T-helper 2 cell treated with Interferon-gamma antibody and Interleukin-4, amounts not matched to agents 100 ng/mL and 5 ng/mL, for 36 hours (primary cell): ENCODE measurements at regions not wholly inside any gene's neighbourhood (a gene's known extent, or its start where the extent isn't known, plus 50 kb on each side); places are given as distances from the start of the nearest gene placed in this dataset.
"Not testable (repeated sequence)": the region's sequence is repeated elsewhere in the genome, so short reads cannot be mapped to it uniquely, and the experiment has no call there.

ENCODE experiments used
- intact Hi-C: fragments of 100-400 bp; cut with micrococcal nuclease; formaldehyde crosslinking; loops from one replicate; pipeline ENCODE4 v1.15.1; 2023

GRCh38 chr2:183996825-183997793 lies 601.2 kb upstream of the ZNF804A start:
- intact Hi-C loops: no loop called here

- intact Hi-C loops: no loop called here
Observed at GRCh38 chr2:183998041-183998796, 600.1 kb upstream of the ZNF804A start.

- intact Hi-C loops: no loop called here
Observed at GRCh38 chr2:183998797-183999190, 599.5 kb upstream of the ZNF804A start.

GRCh38 chr2:184004289-184004947 lies 593.9 kb upstream of the ZNF804A start:
- intact Hi-C loops: no loop called here

- intact Hi-C loops: no loop called here
Observed at GRCh38 chr2:184004948-184005672, 593.2 kb upstream of the ZNF804A start.

GRCh38 chr2:184006998-184007397 lies 591.3 kb upstream of the ZNF804A start:
- intact Hi-C loops: no loop called here

GRCh38 chr2:184026961-184027360 lies 571.4 kb upstream of the ZNF804A start:
- intact Hi-C loops: no loop called here

GRCh38 chr2:184030245-184030644 lies 568.1 kb upstream of the ZNF804A start:
- intact Hi-C loops: no loop called here

- intact Hi-C loops: no loop called here
Observed at GRCh38 chr2:184030989-184031388, 567.3 kb upstream of the ZNF804A start.

- intact Hi-C loops: no loop called here
Observed at GRCh38 chr2:184031402-184032147, 566.8 kb upstream of the ZNF804A start.

- intact Hi-C loops: no loop called here
Observed at GRCh38 chr2:184032983-184033382, 565.3 kb upstream of the ZNF804A start.

GRCh38 chr2:184037273-184037672 lies 561.1 kb upstream of the ZNF804A start:
- intact Hi-C loops: no loop called here

- intact Hi-C loops: no loop called here
Observed at GRCh38 chr2:184039493-184039892, 558.8 kb upstream of the ZNF804A start.

GRCh38 chr2:184040230-184040629 lies 558.1 kb upstream of the ZNF804A start:
- intact Hi-C loops: no loop called here

- intact Hi-C loops: no loop called here
Observed at GRCh38 chr2:184041077-184041476, 557.3 kb upstream of the ZNF804A start.

GRCh38 chr2:184041777-184042176 lies 556.6 kb upstream of the ZNF804A start:
- intact Hi-C loops: no loop called here

- intact Hi-C loops: no loop called here
Observed at GRCh38 chr2:184047536-184047935, 550.8 kb upstream of the ZNF804A start.

- intact Hi-C loops: no loop called here
Observed at GRCh38 chr2:184049566-184049965, 548.8 kb upstream of the ZNF804A start.

- intact Hi-C loops: no loop called here
Observed at GRCh38 chr2:184053326-184053725, 545.0 kb upstream of the ZNF804A start.

GRCh38 chr2:184054419-184054818 lies 543.9 kb upstream of the ZNF804A start:
- intact Hi-C loops: not testable (repeated sequence)
